Colonic mucosa (tissue), 4 donors: ENCODE measurements at regions not wholly inside any gene's neighbourhood (a gene's known extent, or its start where the extent isn't known, plus 50 kb on each side); places are given as distances from the start of the nearest gene placed in this dataset.
"Not testable (repeated sequence)": the region's sequence is repeated elsewhere in the genome, so short reads cannot be mapped to it uniquely, and the experiment has no call there.

Source experiments
- DNase-seq: peaks from one replicate; pipeline ENCODE4 v3.0.0-alpha.2; 2020
- H3K27ac ChIP-seq: fragments of 200-600 bp; one replicate; pipeline ENCODE4 v1.8.0; 2021
- H3K27me3 ChIP-seq: fragments of 200-600 bp; one replicate; pipeline ENCODE4 v1.8.0; 2021
- H3K36me3 ChIP-seq: fragments of 200-600 bp; one replicate; pipeline ENCODE4 v1.8.0; 2021
- H3K4me1 ChIP-seq: fragments of 200-600 bp; one replicate; pipeline ENCODE4 v1.8.0; 2021; ENCODE audit warnings: mild to moderate bottlenecking
- H3K4me3 ChIP-seq: fragments of 200-600 bp; one replicate; pipeline ENCODE4 v1.8.0; 2021
- H3K9ac ChIP-seq, 2 donors: one replicate each; pipeline ENCODE4 v1.7.0; 2013; ENCODE audit warnings: control low read depth in 2 of 2, low read depth in 2 of 2, low read length in 2 of 2
- H3K9me3 ChIP-seq: fragments of 200-600 bp; one replicate; pipeline ENCODE4 v1.8.0; 2021
- CTCF ChIP-seq: fragments of 200-600 bp; IDR thresholded peaks from one replicate; pipeline ENCODE4 v1.8.0; 2022; ENCODE audit warnings: antibody characterized with exemption, mild to moderate bottlenecking
- intact Hi-C: fragments of 100-400 bp; cut with DNase I; formaldehyde crosslinking; loops from one replicate; pipeline ENCODE4 v1.14.1; 2022
- donor health status: healthy.
- donor health status: DM: no; HTN: no; CAD: no.
- donor health status: DM: no; HTN: no; CAD: no.

- TF ChIP-seq CTCF, result no peak
- no peaks in the 10 kb centered on the region for H3K36me3 ChIP-seq
- H3K9ac ChIP-seq, result no peak overlapping the region
- no peaks in the 10 kb centered on the region for H3K27me3 ChIP-seq
- no peaks in the 10 kb centered on the region for H3K9me3 ChIP-seq
- intact Hi-C loops, result no loop called here
- H3K27ac ChIP-seq, result no peak overlapping the region
- no peaks in the 10 kb centered on the region for H3K4me1 ChIP-seq
- no peak overlapping the region for H3K4me3 ChIP-seq
- no peak for DNase-seq
Observed at GRCh38 chr4:118587946-118588345, 97.2 kb upstream of the METTL14 start.

GRCh38 chr4:118589471-118590055, 95.6 kb upstream of the METTL14 start:
- no peaks in the 10 kb centered on the region for H3K4me1 ChIP-seq
- intact Hi-C loops, result no loop called here
- H3K9me3 ChIP-seq, result no peaks in the 10 kb centered on the region
- H3K27me3 ChIP-seq, result no peaks in the 10 kb centered on the region
- no peak overlapping the region for H3K9ac ChIP-seq
- H3K27ac ChIP-seq, result no peak overlapping the region
- H3K4me3 ChIP-seq, result no peak overlapping the region
- H3K36me3 ChIP-seq, result no peaks in the 10 kb centered on the region
- no peak for DNase-seq
- no peak for TF ChIP-seq CTCF

DNA sequence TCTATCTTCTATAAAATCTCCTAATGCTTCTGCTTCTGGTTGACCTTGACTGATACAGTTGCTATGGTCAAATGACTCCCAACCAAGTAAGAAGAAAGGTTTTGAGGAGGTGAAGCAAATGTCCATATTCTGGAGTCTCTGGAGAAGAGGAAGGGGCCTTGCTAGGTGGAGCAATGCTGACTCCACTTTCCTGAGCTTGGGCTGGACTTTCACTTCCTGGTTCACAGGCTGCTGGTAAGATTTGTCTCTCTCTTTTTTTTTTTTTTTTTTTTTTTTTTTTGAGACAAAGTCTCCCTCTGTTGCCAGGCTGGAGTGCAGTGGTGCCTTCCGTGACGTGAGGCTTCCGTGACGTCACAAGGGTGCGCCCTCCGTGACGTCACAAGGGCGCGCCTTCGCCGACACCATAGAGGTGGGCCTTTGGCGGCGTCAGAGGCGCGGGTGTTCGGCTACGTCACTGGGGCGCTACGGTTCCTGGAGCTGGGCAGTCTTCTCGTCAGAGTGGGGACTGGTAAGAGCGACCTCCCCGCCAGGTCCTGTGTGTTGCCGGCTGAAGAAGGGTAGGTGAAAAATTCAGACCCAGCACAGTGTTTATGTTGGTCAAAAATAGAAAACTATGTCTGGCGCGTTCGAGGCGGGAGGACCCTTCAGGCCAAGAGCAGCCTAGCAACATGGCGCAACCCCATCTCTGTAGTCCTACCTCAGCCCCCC, 93.7 kb upstream of the METTL14 start:
- peak overlapping the region in 1 of 2 donors; percentile 16 for H3K9ac ChIP-seq
- H3K4me1 ChIP-seq, H3K36me3 ChIP-seq, intact Hi-C loops, H3K9me3 ChIP-seq, H3K27me3 ChIP-seq: not testable (repeated sequence)
- peak overlapping the region; percentile 61 for H3K27ac ChIP-seq
- peak overlapping the region; percentile 48 for H3K4me3 ChIP-seq
- peak; percentile 90 for DNase-seq

DNA sequence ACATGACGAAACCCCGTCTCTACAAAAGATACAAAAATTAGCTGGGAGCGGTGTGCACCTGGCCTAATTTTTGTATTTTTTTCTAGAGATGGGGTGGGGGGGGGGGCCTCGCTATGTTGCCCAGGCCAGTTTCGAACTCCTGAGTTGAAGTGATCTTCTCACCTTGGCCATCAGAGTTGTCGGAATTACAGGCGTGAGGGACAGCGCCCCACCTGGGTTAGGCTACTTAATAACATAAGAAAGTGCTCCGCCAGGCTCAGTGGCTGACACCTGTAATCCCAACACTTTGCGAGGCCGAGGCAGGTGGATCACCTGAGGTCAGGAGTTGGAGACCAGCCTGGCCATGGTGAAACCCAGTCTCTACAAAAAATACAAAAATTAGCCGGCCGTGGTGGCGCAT, 92.9 kb upstream of the METTL14 start:
- H3K36me3 ChIP-seq, intact Hi-C loops, H3K9ac ChIP-seq, H3K27me3 ChIP-seq, H3K4me1 ChIP-seq, H3K9me3 ChIP-seq, DNase-seq, H3K27ac ChIP-seq: not testable (repeated sequence)
- peak overlapping the region; percentile 48 for H3K4me3 ChIP-seq

- H3K4me1 ChIP-seq, H3K9me3 ChIP-seq, H3K27ac ChIP-seq, H3K4me3 ChIP-seq, H3K27me3 ChIP-seq, DNase-seq, H3K36me3 ChIP-seq, intact Hi-C loops, H3K9ac ChIP-seq: not testable (repeated sequence)
Observed at GRCh38 chr4:118595883-118596282, 89.3 kb upstream of the METTL14 start.

DNA sequence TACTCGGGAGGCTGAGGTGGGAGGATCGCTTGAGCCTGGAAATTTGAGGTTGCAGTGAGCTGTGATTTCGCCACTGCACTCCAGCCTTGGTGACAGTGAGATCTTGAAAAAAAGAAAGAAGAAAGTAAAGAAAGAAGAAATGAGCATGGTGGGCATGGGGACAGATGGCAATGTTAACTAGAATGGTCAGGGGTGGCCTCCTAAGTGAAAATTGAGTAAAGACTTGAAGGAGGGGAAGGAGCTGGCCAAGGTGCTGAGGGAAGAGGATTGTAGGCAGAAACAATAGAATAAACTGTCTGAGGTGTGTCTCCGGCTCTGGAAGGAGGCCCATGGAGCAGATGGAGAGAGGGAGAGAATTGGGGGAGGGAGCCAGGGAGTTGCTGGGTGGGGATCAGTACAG, 60.1 kb upstream of the METTL14 start:
- not testable (repeated sequence) for DNase-seq

DNA sequence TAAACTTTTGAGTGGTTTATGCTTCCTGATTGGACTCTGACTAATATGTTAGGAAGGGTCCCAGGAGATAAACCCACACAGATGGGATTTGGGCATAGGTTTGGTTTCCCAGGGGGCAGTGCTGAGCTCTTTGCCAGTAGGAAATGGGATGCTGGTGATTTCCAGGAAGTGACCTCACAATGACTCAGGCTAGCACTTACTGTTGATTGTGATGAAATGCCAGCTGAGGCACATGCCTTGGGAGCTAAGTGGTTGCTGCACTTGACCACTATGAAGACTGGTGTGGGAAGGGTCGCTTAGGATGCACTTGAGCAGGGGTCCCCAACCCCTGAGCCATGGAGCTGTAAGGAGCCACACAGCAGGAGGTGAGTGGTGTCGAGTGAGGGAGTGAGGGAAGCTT, 55.5 kb upstream of the METTL14 start:
- H3K27ac ChIP-seq, H3K27me3 ChIP-seq, H3K9me3 ChIP-seq, intact Hi-C loops, DNase-seq, H3K9ac ChIP-seq, H3K36me3 ChIP-seq, H3K4me1 ChIP-seq, H3K4me3 ChIP-seq: not testable (repeated sequence)

More for the DNA sequence above, 60.1 kb upstream of the METTL14 start:
- H3K4me3 ChIP-seq, H3K36me3 ChIP-seq, intact Hi-C loops, H3K9ac ChIP-seq, H3K4me1 ChIP-seq, H3K27me3 ChIP-seq, H3K27ac ChIP-seq, H3K9me3 ChIP-seq: not testable (repeated sequence)

GRCh38 chr4:118630897-118631296, 54.3 kb upstream of the METTL14 start:
- H3K4me3 ChIP-seq, H3K36me3 ChIP-seq, H3K27me3 ChIP-seq, H3K27ac ChIP-seq, DNase-seq, H3K9me3 ChIP-seq, H3K9ac ChIP-seq, intact Hi-C loops, H3K4me1 ChIP-seq: not testable (repeated sequence)

DNA sequence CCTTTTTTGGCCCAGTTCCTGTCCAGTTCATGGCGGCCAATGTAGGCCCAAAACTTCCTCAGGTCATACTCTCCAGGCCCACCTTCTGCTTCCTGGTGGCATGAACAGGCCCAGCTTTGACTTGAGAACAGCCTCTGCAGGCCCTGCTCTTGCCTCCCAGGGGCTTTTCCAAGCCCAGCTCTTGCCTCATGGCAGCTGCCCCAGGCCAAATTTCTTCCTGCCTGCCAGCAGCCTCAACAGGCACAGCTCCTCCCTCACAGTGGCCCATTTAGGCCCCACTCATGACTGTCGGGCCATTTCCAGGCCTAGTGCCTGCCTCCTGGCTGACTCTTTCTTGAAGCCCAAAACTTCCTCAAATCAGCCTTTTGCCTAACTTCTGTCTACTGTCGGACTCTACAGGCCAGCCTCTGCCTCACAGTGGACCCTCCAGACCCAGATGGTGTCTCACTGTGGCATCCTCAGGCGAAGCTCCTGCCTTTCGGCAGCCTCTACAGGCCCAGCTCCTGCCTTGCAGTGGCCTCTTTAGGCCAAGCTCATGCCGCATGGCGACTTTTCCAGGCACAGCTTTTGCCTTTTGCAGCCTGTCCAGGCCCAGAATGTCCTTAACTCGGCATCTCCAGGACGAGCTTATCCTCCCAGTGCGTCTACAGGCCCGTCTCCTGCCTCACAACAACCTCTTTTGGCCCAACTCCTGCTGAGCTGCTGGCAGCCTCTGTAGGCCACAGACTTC, 53.7 kb upstream of the METTL14 start:
- H3K4me3 ChIP-seq, H3K9ac ChIP-seq, H3K27me3 ChIP-seq, H3K4me1 ChIP-seq, intact Hi-C loops, H3K36me3 ChIP-seq, H3K27ac ChIP-seq, DNase-seq, H3K9me3 ChIP-seq: not testable (repeated sequence)

DNA sequence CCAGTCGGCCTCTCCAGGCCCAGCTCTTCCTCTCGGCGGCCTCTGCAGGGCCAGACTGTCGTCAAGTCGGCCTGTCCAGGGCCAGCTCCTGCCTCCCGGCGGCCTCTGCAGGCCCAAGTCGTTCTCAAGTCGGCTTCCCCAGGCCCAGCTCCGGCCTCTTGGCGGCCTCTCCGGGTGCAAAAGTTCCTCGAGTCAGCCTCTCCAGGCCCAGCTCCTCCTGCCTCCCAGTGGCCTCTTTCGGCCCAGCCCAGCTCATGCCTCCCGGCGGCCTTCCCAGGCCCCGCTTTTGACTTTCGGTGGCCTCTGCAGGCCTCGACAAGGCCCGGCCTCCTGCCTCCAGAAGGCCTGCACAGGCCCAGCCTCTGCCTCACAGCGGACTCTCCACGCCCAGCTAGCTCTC, 51.7 kb upstream of the METTL14 start:
- intact Hi-C loops, DNase-seq, H3K9ac ChIP-seq, H3K9me3 ChIP-seq, H3K4me3 ChIP-seq, H3K4me1 ChIP-seq, H3K36me3 ChIP-seq, H3K27ac ChIP-seq, H3K27me3 ChIP-seq: not testable (repeated sequence)

GRCh38 chr4:118634126-118634875, 50.9 kb upstream of the METTL14 start:
- DNase-seq, intact Hi-C loops, H3K27ac ChIP-seq, H3K4me3 ChIP-seq, H3K9ac ChIP-seq, H3K36me3 ChIP-seq, H3K4me1 ChIP-seq, H3K27me3 ChIP-seq, H3K9me3 ChIP-seq: not testable (repeated sequence)
